GM19328 (cell line): ENCODE measurements at regions not wholly inside any gene's neighbourhood (a gene's known extent, or its start where the extent isn't known, plus 50 kb on each side); places are given as distances from the start of the nearest gene placed in this dataset.

Experiments used
- ATAC-seq: cut with Tn5 transposase; IDR thresholded peaks from one replicate; pipeline ENCODE4 v1.9.1; 2021; ENCODE audit warnings: mild to moderate bottlenecking, moderate library complexity; ENCODE audit not compliant: unreplicated experiment

DNA sequence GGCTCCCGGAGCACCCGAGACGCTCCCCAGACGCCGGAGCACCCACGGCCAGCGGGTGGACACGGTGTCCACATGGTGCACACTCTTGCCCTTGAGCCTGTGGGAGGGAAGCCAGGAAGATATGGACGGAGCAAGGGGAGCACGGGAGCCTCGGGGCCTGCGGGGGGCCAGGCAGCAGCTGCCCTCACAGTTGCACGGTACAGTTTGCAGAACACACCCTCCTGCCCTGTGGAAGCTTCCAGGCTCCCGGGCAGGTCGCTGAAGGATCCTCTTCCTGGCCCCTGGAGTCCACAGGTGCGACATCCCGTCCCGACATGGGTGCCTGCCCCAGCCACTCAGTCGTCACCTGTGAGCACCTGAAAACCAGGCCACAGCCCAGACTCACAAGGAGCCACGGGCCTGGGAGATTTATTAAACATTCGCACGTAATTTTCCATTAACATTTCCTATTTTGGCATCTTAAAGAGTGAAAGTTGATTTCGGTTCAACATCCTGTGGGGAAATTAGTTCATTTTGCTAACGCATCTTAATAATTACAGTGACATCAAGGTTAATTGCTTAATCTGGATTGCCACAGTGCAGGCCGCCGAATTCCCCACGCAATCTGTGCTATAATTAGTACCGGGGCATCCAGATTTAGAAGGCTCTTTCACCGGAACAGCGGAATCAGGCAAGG is 253.3 kb downstream of the BRD1 start:
- ATAC-seq, result no peak

DNA sequence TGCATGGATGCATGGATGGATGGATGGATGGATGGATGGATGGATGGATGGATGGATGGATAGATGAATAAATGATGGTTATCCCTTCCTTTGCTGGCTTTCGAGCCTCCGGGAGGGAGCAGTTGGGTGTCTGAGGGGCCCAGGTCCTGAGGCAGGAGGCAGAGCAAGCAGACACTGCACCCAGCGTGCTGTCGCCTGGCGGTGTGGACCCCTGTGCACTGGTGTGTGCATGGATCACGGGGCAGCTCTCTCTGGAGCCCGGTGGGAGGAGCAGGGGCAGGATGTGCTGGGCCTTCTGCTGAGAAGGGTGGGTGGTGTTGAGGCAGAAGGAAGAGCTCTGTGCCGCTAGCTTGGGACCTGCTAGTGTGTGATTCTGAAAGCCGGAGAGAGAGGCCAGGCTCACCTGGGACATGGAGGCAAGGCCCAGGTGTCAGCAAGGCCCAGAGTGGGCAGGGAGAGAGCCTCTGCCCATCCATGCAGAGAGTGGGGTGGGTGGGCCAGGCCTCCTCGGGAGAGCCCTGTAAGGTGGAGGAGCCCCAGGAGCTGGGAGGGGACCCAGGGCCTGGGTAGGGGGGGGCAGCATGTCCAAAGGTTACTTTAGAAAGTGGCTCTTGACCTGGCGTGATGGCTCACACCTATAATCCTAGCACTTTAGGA is 254.4 kb downstream of the BRD1 start:
- no peak for ATAC-seq

DNA sequence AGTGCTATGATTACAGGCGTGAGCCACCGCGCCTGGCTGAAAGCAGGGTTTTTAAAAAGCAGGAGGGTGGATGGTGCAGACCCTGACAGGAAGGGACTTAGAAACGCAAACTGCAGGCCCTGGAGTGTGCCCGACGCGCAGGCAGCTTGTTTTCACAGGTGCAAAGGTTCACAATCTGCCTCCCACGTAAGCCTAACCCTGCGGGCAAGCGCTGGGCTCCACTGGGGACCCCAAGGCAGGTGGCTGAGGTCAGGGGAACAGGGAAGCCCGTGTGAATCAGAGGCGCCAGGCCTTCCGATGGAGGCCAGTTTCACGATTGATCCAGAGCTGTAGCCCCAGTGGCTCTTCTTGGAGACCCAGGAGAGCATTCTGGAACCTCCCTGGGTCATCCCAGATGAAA is 256.3 kb downstream of the BRD1 start:
- ATAC-seq, result no peak

DNA sequence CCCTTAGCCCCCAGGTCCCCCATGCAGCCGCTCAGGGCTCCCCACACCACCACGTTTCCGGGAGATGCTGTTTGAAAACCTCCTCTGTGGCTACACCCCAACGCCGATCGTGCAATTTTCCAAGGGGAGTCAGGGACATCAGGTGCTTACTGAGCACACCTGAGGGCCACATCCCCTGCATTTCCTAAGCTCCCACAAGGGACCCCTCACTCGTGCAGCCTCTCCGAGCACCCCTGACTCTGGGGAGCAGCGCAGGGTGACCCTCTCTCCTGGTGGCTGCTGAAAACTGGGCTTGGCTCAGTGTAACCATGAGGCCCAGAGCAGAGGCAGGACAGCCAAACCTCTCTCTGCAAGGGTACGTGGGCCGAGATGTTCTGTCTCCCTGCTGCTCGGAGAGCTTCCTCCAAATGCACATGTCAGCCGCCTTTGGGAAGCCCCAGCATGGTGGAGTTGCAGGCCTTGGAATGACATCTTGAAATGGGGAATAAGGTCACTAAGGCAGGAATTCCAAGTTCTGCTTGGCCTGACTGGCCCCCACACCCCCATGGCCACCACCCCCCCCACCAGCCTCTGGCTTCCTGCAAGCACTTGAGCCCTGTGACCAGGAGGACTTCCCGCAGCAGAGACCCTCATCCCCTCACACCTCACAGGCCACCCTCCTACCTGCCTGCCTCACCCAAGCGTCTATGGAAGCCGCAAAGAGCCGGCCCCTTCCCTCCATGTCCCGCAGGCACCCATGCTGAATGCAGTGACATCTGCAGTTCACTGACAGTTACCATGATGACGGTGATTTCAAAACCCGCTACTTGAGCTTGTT is 257.4 kb downstream of the BRD1 start:
- no peak for ATAC-seq

DNA sequence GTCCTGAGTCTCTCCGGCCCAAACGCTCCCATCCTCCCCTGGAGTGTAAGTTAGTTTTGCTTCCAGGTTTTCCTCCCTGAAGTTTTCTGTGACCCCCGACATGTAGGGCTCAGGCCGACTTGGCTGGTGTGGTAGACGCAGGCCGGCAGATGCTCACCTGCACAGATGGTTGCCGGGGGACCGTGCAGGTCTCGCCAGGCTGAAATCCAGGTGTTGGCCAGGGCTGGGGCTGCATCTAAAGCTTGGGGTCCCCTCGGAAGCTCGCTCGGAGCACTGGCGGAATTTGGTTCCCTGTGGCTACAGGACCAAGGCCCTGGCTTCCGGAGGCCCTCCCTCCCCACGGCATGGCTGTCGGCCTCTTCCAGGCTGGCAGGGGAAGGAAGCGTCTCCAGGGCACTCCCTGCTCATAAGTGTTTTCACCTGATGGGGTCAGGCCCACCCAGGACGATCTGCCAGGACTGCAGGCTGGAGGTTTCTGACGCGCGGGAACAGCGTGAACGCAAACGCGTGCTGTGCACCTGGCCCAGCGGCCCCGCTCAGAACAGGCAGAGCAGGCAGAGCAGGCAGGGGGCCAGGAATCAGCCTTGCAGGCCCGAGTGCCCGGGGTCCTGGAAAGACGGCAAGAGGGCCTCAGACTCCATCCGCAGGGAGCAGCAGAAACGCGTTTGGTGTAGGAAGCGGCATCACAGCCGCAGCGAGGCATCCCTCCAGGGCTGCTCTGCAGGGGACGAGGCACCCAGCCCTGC is 258.2 kb downstream of the BRD1 start:
- no peak for ATAC-seq

DNA sequence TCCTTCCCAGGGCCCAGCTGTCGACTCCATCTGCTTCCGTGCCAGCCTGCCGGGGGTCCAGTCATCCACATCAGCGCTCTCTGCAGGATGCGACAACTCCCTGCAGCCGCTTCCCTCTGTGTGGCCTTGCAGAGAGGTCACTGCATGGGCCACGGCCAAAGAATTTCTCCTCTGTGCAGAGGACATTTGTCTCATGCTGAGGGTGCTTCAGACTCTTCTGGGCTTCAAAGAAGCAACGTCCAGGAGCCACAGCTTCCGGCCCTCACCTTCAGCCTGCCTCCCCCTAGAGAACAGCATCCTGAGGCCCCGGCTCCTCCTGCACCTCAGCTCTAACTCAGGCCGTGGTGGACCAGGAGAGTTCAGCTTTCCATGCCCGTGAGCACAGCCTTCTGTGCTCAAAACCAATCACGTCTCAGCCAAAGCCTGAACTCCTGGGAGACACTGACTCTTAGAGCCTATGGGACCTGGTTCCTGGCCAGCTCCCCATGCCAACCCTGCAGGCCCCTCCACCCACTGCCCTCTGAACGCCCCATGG is 258.9 kb downstream of the BRD1 start:
- ATAC-seq, result no peak

DNA sequence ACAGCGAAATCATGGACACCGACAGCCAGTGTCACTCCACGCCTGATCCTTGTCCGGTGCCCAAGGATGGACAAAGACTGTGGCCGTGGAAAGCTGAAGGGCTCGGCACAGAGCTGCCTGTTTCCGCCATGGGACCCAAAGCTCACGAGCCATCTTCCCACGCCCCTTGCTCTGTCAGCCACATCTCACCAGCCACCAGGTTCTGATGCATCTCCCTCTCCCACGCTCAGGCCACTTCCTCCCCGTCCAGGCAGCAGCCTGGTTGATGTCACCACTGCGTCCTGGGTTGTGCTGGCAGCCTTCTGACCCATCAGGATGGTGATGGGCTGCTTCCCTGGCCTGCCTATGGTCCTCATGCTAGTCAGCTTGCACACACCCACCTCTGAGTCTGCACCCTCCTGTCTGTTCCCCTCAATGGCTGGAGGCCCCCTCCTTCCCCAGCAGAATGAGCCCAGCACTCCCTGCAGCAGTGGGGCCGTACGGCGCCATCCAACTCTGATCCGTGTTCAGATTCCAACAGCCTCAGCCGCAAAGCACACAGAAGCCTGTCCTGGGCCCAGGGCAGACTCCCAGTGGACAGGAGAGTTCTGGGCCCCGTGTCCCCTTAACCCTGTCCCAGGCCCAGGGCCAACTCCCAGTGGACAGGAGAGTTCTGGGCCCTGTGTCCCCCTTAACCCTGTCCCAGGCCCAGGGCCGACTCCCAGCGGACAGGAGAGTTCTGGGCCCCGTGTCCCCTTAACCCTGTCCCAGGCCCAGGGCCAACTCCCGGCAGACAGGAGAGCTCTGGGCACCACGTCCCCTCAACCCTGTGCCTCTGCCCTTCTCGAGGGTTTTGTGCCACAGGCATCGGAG is 259.5 kb downstream of the BRD1 start:
- no peak for ATAC-seq

DNA sequence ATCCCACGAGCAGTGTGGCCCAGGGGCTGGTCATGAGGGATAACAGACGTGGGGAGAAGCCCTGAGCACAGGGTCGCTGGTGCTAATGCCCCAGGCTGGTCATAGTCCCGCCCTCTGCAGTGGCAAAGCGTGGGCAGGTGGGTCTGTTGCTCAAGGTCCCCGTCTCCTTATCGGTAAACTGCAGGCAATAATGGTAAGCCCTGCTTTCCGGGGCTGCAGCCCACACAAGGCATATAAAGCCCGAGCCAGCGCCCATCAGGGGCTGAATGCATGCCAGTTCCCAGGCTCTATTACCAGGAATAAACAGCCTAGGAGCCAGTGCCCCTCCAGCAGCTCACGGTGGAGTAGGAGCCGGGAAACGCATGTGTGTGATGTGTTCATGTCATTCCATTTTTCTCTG is 261.0 kb downstream of the BRD1 start:
- ATAC-seq, result no peak

DNA sequence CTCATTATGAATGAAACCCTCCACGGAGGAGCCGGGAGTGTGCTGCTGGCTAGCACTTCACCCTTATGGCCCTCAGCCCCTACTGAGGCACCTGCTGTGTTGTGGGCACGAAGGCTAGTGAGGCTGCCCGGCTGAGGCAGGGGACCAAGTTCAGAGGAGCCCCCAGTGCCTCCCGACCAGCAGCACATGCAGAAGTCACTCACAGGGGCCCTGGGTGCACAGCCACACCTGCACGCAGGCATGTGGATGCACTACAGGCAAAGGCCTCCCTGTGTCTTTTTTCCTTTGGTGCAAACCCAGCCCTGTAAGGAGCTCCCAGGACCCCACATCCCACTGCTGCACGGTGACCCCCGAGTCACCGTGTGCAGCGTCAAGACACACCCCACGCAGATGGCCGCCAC is 261.5 kb downstream of the BRD1 start:
- ATAC-seq, result no peak

DNA sequence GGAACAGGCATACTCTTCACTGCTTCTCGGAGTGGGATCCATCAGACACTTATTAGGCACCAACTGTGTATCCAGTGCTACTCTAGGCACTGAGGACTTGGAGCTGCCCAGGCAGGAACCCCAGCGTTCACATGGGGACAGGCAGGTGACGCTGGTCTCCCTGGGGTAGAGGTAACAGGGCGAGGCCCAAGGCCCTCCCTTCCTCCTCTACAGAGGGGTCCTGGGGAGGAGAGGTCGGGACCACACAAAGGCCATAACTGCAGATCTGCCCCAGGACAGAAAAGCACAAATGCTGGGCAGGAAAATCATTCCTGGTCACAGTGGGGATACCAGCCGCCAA is 262.2 kb downstream of the BRD1 start:
- no peak for ATAC-seq

DNA sequence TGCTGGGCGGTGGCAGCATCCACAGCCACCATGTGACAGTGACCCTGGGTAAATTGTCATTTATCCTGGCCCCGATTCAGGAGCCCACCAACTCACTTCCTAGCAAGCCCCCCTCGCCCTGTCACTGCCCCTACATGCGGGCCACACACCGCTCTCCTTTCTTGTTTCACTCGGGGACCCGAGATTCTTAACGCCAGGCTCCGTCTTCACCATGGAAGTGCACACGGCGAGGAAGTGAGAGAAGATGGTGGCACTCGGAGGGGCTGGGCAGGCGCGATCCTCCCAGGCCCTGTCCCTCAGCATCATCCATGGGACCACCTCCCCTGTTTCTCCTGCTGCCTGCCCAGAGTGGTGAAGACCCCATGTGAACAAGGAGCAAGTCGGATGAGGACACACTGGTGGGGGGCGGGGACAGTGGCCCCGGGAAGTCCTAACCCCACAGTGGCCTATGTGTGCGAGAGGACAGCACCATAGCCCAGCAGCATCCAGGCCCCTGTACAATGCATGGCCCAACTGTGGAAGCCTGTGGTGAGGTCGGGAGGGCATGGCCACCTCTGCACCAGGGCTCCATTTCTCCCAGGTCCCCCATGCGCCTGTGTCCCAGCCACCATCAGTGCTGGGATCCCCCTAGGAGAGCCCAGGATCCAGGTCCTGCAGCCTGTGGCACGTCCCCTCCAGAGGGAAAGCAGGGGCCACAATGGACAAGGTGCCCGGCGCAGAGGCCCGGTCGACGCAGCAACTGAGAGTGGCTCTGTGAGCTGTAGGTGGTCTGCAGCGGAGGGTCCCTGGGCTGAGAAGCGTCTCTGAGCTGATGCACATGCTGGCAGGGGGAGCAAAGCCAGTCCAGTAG is 262.8 kb downstream of the BRD1 start:
- ATAC-seq, result no peak

DNA sequence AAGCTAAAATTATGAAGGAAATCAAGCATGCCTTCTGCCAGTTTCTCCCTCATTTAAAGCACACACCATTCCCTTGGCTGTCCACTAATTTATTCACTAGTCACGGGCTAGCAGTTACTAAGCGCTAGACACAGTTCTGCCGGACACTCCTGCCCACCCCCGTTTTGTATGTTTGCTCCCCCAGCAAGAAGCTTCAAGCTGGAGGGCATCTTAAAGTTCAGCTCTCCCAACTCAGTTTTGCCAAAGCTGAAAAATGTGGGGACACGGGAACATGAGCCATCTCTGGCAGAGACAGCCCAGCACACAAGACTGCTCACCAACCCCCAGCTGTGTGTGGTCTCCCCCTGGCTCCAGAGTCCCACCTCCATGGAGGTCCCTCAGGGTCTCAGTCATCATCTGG is 263.6 kb downstream of the BRD1 start:
- no peak for ATAC-seq

DNA sequence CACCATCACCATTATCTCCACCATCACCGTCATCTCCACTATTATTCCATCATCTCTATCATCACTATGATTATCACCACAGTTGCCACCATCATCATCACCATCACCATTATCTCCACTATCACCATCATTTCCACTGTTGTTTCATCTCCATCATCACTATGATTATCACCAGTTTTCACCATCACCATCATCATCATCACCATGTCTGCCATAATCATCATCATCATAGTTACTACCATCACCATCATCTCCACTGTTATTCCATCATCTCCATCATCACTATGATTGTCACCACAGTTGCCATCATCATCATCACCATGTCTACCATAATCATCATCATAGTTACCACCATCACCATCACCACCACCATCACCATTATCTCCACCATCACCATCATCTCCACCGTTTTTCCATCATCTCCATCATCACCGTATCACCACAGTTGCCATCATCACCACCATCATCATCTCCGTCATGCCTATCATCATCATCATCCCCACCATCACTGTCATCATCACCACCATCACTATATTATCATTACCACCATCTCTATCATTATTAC is 264.9 kb downstream of the BRD1 start:
- no peak for ATAC-seq

DNA sequence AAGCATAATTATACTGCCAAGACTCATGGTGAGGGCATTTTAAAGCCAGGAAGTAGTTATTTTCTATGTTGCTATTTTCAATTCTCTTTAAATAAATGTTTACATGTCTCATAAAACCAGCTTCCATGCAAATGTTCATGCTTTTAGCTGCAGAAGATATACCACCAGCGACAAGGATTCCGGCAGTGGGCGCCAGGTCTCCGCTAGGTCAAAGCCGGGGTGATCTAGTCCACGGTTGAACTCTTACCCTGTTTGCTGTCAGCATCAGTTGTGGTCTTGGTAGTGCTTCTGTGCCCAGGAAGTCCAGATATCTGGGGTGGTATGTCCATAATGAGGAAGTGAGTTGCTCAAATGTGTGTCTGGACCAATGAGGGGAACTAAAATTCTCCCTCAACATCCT is 265.7 kb downstream of the BRD1 start:
- no peak for ATAC-seq

DNA sequence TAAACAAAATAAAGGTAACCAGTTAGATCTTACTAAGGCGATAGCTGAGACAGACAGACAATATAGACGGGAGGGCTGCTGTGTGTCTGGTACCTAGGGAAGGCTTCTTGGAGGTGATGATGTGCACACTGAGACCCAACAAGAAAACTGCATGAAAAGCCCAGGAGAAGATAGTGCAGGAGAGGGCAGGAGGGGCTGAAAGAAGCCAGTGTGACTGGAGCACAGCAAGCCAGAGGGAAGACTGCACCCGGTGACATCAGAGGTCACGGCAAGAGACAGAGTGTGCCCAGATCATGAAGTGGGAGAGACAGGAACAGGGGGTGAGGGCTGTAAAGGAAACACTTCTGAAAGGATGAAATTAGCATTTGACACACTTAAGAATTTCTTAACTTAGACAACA is 266.3 kb downstream of the BRD1 start:
- ATAC-seq, result no peak

DNA sequence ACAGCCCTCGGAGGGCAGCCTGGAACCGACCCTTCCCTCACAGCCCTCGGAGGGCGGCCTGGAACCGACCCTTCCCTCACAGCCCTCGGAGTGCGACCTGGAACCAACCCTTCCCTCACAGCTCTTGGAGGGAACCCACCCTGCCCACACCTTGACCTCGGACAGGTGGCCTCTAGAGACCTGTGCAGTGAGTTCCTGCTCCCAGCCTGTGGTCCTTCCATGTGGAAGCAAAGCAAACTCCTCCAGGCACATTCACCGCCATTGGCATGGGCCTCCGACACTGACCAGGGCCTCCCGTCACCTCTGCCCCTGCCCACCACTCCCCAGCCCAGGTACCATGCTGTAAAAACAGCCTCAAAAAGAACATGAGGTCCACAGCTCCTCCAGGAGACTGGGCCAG is 272.1 kb downstream of the BRD1 start:
- ATAC-seq, result no peak

DNA sequence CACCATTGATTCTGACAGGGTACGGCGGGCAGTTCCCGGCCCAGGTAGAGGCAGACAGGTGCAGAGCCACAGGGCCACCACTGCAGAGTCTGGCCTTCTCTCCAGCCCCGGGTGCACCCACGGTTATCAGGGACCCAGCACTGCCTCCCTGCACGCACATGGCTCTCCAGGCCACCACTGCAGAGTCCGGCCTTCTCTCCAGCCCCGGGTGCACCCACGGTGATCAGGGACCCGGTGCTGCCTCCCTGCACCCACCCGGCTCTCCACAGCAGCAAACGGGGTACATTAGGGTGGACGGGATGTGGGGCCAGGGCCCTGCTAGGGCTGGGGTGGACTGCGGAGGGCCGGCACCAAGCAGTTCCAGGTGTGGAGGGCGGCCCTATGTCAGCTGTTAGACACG is 272.9 kb downstream of the BRD1 start:
- no peak for ATAC-seq

DNA sequence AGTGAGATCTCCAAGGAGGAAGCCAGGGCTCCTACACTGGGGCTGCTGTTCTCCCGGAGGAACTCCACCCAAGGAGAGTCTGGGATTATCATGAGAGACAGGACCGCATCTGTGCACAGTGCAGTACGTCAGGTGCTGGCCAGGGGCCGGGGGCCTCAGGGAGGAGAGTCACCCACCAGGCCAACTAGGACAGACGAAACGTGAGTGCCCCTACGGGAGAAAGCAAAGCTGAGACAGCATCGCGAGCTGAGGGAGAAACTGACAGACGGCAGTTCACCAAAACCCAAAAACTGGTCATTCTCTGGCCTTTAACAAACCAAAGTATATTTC is 273.4 kb downstream of the BRD1 start:
- ATAC-seq, result no peak
